Kidney glomerular epithelial cell (primary cell): ENCODE measurements at regions not wholly inside any gene's neighbourhood (a gene's known extent, or its start where the extent isn't known, plus 50 kb on each side); places are given as distances from the start of the nearest gene placed in this dataset.

Experiments
- DNase-seq: peaks from one replicate; lab custom pipeline; 2025; lab: John Stamatoyannopoulos, UW

DNA sequence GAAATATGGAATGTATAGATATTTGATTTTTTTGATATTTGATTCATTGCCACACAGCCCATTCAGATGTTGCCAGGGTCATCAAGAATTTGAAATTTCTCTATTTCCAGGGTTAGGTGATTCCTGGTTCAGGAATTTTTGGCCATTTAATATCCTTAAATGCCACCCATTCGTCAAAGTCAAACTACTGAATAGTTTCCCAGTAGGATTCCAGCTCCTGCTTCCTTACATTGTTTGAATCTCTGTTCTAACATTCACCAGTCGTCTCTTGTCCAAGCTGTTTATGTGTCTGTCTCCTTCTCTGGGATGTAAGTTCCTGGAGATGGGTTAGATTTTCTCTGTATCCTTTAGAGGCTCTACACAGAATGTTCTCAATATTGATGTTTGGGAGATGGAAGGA, 124.9 kb upstream of the TLE3 start:
- no peak for DNase-seq

DNA sequence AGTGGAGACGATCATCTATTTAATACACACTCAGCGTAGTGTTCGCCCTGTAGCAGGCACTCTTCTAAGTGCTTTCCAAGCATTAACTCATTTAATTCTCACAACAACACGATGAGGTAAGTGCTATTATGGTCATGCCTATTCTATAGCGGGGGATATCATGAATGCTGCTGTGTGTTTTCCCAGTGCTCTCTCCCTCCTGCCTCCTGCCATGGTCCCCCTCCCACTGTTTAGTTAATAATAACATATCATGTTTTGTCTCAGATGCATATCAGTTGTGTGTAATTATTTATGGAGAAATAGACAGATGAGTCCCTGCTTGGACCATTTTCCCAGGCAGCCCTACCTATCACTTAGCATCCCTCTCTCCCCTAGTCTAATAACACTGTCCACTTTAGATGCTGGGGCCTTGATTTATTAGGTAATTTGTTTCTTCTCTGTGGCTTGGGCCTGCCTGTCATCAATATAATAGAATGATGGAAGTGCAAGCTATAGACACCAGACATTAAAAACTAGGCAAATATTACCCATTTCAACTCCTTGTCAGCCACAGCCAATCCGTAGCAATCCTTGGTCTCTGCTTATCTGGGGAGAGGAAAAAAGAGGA, 122.9 kb upstream of the TLE3 start:
- no peak for DNase-seq

DNA sequence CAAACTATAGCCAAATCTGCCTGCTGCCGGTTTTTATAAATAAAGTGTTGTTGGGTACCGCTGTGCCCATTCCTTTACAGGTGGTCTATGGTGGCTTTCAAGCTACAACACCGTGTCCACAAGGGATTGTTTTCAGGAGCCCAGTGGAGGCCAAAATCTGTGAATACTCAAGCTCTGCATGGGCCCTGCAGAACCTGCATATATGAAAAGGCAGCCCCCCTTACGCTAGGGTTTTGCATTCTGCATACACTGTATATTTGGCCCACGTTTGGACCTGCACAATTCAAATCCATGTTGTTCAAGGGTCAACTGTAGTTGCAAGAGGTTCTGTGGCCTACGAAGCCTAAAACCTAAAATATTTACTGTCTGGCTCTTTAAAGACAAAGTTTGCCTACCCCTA, 122.2 kb upstream of the TLE3 start:
- DNase-seq = no peak

DNA sequence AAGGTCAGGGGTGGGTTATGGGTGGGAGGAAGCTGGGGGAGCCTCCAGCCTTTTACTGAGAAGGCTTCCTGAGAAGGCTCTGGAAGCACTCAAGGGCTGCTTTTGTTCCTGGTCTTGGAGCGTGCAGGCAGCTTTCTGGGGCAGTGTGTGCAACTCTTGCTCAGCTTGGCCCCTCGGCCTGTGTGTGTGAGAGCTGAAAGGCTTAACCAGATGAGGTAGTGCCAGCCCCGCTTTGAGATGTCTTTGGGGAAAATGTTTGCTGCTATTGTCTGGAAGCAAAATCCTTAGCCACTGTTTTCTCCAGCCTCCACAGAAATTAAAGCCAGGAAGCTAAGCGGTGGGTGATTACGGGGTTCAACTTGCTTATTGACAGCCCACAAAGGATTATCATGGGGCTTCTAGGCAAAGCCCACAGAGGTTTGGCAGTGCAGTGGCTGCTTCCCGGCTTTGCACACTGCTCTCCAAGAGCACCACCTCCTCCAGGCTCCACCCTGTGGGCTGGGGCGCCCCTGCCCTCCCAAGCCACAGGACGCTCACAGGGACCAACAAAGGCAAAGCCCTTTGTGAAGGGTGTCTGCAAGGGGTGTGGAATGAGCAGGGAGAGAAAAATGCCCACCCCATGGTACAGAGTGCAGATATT, 121.7 kb upstream of the TLE3 start:
- DNase-seq = no peak

DNA sequence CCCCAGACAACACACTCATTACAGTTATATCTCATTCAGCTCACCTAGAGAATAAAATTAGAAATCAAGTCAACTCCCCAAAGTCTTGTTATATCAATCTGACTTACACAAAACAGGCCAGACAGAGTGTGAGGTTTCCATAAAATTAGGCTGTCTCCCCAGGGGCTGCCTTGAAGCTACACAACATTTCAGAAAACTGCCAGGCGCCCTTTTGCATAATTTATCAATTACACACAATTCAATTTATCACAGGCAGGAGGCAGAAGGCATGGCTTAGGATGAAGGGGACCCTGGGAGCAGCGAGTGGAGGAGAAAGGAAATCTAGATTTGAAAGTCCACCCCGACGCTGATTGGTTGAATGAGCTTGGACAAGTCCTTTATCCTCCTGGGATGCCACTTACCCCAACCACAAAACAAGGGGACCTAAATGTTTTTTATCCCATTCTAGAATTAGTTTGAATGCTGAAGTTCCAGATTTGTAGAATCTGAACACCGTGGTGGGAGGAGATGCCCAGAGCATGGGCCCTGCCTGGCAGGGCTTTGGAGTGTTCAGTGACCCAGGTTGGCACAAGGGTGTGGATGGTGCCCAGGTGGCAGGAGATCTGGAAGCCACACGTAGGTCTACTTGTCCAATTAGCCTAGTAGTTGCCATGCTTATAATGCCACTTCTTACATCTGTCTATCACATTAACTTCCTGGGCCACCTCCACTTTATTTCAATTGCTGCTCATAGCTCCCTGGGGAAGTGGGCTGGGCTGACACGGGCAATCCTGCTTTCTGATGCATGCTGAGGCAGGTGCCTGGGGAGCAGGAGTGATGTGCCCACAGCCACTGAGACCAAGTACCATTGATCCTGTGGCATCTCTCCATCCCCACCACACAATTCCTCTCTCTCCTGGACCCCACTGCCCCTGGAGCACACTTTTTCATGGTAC, 119.8 kb upstream of the TLE3 start:
- DNase-seq = no peak

DNA sequence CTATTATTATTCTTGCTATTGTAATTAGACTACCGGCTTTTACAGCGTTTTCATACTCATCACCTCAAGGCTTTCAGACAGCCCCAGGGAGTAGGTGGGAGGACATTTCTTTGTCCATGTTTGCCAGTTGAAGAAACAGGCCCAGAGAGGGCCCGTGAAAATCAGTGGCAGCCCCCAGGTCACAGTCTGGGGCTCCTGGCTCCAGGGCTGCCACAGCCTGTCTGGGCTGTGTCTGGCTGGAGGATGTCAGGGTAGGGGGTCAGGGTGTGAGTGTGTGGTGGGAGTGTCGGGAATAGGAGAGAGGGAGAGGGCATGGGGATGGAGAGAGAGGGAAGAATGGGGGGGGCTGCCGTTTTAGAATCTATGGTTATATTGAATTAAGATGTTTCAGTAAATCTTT, 118.2 kb upstream of the TLE3 start:
- no peak for DNase-seq

DNA sequence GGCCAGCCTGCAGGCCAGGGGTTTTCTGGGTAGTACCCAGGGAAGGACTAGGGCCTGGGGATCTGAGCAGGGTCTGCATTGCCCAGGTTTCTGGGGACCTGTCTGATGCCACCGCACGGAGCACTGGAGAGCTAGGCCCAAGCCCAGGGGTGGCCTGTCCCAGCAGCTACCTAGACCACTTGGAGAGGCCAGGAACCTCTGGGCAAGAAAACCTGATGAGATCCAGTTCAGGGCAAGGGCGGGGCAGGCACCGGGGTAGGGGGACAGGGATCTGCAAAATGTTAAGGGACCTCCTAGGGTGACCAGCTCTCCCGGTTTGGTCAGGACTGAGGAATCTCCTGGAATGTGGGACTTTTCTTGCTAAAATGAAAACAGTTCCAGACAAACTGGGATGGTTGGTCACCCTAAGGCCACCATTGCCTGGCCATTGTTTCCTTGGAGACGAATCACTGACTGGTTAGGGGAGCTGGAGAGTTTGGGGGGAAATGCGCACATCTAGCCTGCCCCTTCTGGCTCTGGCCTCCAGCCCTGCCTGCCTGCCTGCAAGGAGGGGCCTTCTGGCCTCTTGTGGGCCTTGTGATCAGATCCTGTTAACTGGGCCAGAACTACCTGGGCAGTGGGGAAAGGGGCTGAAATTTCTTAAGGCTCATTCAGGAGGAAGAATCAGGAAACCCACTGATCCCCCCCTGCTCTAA, 117.4 kb upstream of the TLE3 start:
- DNase-seq = no peak

DNA sequence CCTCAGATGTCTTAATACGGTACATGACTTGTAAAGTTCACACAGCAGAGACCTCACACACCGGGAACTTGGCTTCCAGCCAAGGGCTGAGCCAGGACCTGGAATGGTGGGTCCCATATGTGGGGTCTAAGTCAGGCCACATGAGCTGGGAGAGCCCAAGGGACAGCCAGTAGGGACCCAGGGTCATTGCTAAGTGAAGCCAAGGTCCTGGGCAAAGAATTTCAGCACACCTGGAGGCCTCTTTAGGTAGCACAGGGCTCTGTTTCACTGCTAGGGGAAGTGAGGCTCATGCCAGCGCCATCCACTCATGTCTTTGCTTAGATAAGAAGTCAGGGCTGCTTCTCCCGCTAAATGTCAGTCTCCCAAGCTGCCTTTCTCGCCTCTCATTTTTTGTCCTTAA, 116.6 kb upstream of the TLE3 start:
- no peak for DNase-seq

DNA sequence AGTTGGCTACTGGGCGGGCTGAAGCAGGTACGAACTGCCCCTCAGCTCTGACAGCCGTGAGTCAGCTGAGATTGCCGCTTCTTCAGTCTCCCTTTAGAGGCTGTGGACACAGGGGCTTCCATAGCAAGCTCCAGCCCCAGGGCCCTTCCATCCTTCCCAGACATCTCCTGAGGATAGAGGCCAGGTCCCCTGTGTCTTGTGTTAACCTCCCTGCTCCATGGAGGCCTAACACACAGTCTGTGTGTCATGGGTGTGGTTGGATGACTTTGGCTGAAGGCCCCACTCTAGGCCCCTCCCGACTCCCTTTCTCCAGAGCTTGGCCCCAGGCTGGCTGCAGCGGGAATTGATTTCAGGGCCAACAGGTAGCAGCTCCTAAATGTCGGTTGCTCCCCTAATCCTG, 116.1 kb upstream of the TLE3 start:
- DNase-seq = no peak

DNA sequence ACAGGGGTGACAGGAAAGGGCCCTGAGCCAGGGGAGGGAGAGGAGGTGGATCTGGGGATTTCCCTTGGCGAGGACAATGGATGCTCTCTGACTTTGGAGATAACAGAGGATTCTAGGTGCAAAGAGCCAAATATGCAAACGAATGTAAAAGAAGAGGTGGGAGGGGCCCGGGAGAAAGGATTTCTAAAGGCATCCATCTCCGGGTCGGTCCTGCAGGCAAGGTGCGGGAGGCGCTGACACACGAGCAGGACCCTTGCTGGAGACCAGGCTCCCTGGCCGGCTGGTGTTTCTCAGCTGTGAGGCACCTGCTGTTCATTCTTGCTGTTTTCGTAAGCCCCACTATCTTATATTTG, 115.2 kb upstream of the TLE3 start:
- no peak for DNase-seq

DNA sequence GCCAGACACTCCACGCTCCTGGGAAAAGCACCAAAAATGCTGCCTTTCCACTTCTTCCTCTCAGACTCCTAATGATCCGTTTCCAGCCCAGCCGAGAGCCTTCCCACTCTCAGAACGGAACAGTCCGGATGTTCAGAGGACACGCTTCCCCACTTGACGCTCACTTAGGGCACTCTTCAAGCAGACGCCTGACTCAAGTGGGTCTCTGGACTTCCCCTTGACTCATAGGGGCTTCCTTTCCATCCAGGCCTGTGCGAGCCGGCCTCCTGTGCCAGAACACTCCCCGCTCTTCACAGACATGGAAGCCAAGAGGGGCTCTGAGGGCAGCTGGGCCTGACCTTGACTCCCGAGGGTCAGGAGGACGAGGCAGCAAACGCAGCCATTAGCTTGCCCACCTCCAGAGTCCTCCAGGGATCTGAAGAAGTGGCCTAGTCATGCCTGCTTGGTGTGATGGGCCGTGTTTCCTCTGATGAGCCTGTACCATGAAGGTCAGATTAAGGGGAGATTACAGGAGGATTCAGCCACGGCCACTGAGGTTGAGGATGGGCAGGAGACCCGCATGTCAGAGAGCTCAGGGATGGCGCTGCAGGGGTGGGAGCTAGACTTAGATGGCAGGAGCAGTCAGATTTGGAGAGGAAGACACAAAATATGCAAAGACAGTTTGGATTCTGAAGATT, 114.7 kb upstream of the TLE3 start:
- no peak for DNase-seq

DNA sequence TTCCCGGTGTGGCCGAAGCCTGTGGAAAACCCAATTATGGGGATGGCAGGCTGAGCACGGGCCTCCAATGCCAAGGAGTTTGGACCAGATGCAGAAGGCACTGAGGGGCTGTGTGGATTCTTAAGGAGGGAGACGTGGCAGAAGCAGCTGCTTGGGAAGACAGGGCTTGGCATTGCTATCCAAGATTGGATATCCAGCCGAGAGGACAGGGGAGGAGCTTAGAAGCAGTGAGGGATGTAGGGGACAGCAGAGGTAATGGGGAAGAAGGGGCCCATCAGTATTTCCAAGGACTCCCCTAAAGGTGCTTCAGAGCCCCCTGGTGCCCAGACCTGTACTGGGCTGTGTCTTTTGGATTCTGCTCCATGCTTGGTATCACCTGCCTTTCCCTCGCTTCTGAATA, 112.8 kb upstream of the TLE3 start:
- no peak for DNase-seq

DNA sequence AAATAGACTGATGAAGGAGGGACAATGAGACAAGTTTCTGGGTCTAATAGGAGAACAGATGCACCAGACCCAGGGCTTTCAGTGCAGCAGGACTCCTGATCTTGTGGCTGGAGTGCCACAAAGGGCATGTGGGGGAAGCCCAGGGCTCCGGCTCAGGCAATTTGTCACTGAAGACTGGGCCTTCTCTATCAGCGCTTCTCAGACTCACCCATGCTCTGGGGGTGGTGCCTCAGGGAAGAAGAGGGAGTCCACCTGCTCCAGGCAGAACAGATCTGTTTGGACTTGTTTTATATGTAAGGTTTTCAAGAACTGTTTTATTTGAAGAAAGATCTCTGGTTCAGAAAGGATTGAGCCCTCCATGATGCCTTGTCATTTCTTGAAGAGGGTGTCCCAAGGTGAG, 112.4 kb upstream of the TLE3 start:
- no peak for DNase-seq

DNA sequence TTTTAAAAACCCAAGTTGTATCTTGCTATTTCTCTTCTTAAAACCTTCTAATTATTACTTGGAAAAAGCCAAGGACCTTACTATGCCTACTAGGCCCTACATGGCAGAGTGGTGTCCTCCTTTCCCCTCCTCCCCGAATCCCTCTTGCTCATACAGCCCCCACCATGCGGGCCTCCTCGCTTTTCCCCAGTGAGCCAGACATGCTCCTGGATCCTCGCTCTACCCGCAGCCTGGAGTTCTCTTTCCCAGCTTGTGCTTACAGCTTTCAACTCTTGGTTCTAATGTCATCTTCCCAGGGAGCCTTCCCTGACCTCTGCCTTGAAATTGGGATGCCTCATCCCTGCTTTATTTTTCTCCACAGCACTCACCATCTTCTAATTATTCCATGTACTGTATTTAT, 111.8 kb upstream of the TLE3 start:
- DNase-seq = no peak

DNA sequence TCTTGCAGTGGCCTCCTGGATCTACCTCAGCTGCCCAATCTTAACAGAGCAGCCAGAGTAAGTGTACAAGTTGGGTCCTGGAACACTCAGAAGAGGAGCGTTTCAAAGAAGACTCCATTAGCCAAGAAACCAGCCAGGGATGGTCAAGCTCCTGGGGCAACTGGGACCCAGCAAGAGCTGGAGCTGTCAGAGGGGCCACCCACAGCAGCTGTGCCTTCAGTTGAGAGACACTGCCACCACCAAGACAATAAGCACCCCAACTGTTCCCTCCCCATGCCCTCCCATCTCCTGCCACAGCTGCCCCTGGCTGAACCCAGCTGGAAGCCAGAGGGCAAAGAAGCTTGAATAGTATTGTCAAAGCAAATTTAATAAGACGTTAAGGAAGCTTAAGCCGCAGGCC, 110.6 kb upstream of the TLE3 start:
- no peak for DNase-seq

DNA sequence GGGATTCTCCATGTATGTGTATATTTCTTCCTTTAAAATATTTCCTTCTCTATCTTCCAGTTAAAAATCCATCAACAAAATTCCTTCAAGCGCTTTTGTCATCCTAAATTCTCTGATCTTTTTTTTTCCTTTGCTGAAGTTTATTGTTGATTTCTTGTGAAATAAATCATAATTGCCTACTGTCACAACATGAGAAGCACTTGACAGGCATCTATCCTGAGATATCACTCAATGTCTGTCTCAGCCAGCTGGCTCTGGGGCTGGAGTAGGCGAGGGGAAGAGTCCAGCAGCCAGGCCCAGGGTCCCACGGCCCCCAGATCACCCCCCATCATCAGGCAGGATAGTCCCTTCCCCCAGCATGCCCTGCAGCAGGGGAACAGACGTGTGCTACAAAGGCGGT, 109.0 kb upstream of the TLE3 start:
- DNase-seq = no peak

DNA sequence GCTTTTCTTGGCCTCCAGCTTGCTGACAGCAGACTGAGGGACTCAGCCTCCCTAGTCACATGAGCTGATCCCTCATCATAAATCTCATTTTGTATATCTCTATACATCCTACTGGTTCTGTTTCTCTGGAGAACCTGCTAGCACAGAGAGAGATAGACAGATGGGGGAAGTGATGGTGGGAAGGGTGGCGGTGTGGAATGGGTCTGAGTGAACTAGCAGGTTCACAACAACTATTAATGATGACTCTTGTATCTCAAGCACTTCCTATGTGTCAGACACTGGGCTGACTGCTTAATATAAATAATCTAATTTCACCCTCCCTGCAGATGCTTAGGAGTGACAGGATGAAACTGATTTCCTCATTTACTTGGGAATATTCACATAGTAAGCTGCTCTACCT, 106.9 kb upstream of the TLE3 start:
- DNase-seq = no peak

DNA sequence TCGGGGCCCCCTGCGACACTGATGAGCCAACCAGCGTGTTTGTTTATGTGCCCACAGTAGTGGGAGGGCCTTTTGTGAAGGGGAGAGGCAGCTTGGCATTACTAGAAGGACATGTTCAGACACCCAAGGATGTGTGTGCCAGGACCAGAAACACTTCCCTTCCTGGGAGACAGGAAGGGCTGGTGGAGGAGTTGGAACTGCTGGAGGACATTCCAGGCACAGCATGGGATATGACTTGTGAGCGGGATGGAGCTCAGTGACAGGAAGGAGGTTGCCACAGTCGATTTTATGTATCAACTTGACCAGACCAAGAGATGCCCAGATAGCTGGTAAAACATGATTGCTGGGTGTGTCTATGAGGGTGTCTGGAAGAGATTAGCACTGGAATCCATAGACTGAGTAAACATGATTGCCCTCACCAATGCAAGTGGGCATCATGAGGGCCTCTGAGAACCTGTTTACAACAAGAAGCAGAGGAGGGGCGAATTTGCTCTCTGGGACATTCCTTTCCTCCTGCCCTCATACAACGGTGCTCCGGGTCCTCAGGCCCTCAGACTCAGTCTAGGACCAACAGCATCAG, 106.4 kb upstream of the TLE3 start:
- DNase-seq = no peak

DNA sequence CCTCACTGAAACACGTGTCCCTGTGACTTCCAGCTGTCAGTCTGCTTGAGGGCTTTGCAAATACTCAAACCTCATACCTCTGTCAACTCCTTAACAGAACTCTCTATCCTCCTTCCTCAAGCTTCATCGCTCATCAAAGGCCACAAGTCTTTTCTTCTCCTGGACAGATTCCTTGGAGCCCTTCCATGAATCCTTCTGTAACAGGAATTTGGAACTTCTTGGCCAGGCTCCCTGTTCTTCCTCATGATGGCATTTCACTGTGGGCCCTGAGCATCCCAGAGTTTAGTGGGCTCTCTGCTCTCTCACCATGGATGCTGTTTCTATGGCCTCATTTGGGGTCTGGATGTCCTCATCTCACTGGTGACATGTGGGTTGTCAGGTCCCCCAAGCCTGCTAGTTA, 105.0 kb upstream of the TLE3 start:
- no peak for DNase-seq

DNA sequence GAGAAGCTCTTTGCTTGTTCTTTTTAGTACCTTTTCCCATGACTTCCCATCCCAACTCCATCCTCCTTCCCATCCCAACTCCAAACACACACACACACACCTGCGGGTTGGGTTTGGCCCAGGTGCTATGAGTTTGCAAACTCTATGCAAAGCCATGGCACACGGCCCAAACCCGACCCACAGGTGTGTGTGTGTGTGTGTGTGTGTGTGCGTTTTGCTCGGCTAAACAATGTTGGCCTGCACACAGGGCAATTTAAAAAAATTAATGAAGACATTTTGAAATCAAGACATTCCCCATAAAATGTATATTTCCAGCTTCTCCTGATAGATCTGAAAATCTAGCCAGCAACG, 103.7 kb upstream of the TLE3 start:
- DNase-seq = no peak

DNA sequence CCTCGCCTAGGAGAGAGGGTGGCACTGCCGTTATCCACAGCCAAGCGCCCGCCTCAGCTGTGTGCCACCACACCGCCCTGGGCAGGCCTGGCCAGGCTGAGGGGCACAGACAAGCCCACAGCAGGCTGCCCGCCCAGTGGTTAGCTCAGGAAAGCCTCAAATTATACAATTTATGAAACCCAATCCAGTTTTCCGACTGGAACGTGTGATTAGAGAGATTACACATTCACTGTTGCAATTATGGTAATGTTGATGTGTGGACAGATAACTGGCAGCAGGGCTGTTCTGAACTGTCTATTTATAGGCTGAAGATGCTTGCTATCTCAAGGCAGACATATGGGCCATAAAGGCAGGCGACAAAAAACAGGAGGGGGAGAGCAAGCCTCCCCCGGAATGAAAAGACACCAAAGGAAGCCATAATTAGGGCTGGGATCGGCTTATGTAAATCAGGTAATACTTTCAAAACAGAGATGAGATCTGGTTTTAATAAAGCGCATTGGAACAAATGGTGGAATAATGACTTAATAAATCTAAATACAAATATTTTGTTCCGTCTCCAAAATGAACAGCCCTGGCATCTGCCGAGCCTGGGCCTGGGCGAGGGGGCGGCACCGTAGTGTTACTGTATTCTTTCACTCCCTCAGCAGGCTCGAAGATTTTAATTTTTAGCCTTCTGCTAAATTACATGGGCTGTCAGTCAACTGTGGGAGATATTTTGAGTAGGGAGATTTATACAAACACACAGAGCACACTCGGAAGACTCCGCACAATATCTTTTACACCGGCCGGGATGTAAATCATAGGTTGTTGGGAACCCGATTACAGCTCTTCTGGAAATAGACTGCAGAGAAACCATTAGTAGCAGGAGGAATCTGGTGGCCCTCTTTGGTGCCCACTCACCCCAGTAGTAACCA, 103.1 kb upstream of the TLE3 start:
- no peak for DNase-seq
